ENCODE measurements at regions not wholly inside any gene's neighbourhood (a gene's known extent, or its start where the extent isn't known, plus 50 kb on each side); places are given as distances from the start of the nearest gene placed in this dataset.

DNA sequence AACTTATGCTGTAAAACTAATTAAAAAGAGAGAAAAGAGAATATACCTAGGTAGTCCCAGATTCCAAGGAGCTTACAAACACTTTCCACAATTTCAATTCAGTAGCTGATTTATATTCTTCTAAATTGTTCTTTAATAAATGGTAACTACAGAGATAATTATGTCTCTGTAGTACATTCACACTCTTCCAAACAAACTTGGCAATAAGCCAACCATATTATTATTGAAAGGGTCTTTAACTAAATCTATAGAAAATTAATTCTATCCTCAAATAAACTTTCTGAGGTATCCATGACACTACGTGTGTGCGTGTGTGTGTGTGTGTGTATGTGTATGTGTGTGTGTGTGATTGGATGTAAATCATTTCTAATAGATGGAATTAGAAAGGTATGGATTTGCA lies 217.4 kb upstream of the EYS start:
- TF ChIP-seq SPI1 (IDR thresholded peaks at IDR 0.05; ENCODE audit: low read depth, low read length): no peak
- TF ChIP-seq TAF1 (IDR thresholded peaks at IDR 0.05; ENCODE audit: low read depth, low read length): no peak
- no peak for TF ChIP-seq POLR2A (IDR thresholded peaks at IDR 0.05; ENCODE audit: low read depth, low read length)
- no peak for TF ChIP-seq POLR2AphosphoS5 (IDR thresholded peaks at IDR 0.05; ENCODE audit: low read depth, low read length)
- no peak for TF ChIP-seq PAX5 (IDR thresholded peaks at IDR 0.05; ENCODE audit: insufficient read depth, low read length, severe bottlenecking)

Data from GM12891 (cell line).